GM21423 (cell line): ENCODE measurements at regions not wholly inside any gene's neighbourhood (a gene's known extent, or its start where the extent isn't known, plus 50 kb on each side); places are given as distances from the start of the nearest gene placed in this dataset.

ENCODE experiments used
- ATAC-seq: cut with Tn5 transposase; IDR thresholded peaks from one replicate; pipeline ENCODE4 v1.9.1; 2021; ENCODE audit warnings: mild to moderate bottlenecking, moderate library complexity; ENCODE audit not compliant: unreplicated experiment

- ATAC-seq, result no peak
Measured at GRCh38 chr10:44806950-44807349, 104.2 kb upstream of the TMEM72 start.

- ATAC-seq, result no peak
Measured at GRCh38 chr10:44807451-44807850, 103.7 kb upstream of the TMEM72 start.

GRCh38 chr10:44809647-44810046, 101.5 kb upstream of the TMEM72 start:
- no peak for ATAC-seq

- ATAC-seq, result no peak
Measured at GRCh38 chr10:44811072-44811471, 100.1 kb upstream of the TMEM72 start.

- no peak for ATAC-seq
Measured at GRCh38 chr10:44813201-44813600, 97.9 kb upstream of the TMEM72 start.

GRCh38 chr10:44814929-44815328, 96.2 kb upstream of the TMEM72 start:
- no peak for ATAC-seq

- no peak for ATAC-seq
Measured at GRCh38 chr10:44818041-44818649, 93.0 kb upstream of the TMEM72 start.

- no peak for ATAC-seq
Measured at GRCh38 chr10:44818701-44819127, 92.4 kb upstream of the TMEM72 start.

- no peak for ATAC-seq
Measured at GRCh38 chr10:44820094-44820493, 91.0 kb upstream of the TMEM72 start.

GRCh38 chr10:44821290-44821689, 89.8 kb upstream of the TMEM72 start:
- ATAC-seq, result no peak

GRCh38 chr10:44822349-44822748, 88.8 kb upstream of the TMEM72 start:
- ATAC-seq, result no peak

GRCh38 chr10:44822966-44823365, 88.2 kb upstream of the TMEM72 start:
- ATAC-seq, result no peak

GRCh38 chr10:44824607-44825006, 86.5 kb upstream of the TMEM72 start:
- no peak for ATAC-seq

GRCh38 chr10:44827431-44828006, 83.6 kb upstream of the TMEM72 start:
- ATAC-seq, result no peak

- ATAC-seq, result no peak
Measured at GRCh38 chr10:44828508-44829142, 82.5 kb upstream of the TMEM72 start.

- ATAC-seq, result no peak
Measured at GRCh38 chr10:44829426-44829825, 81.7 kb upstream of the TMEM72 start.

- ATAC-seq, result no peak
Measured at GRCh38 chr10:44830022-44830421, 81.1 kb upstream of the TMEM72 start.

- no peak for ATAC-seq
Measured at GRCh38 chr10:44831581-44831980, 79.6 kb upstream of the TMEM72 start.

GRCh38 chr10:44832595-44833390, 78.3 kb upstream of the TMEM72 start:
- no peak for ATAC-seq

GRCh38 chr10:44834131-44834530, 77.0 kb upstream of the TMEM72 start:
- ATAC-seq, result no peak

GRCh38 chr10:44835300-44835699, 75.8 kb upstream of the TMEM72 start:
- ATAC-seq, result no peak

- ATAC-seq, result no peak
Measured at GRCh38 chr10:44843484-44843883, 67.7 kb upstream of the TMEM72 start.
